Esophagus squamous epithelium (tissue), 5 donors: ENCODE measurements at regions not wholly inside any gene's neighbourhood (a gene's known extent, or its start where the extent isn't known, plus 50 kb on each side); places are given as distances from the start of the nearest gene placed in this dataset.

Experiments
- DNase-seq: peaks from one replicate; lab custom pipeline; 2025; lab: John Stamatoyannopoulos, UW
- H3K27ac ChIP-seq, 4 donors: fragments of 200-600 bp; sonication (generic); one replicate each; pipeline ENCODE4 v1.5.1; 2016 to 2019; ENCODE audit warnings: mild to moderate bottlenecking in 1 of 4
- H3K27me3 ChIP-seq, 4 donors: fragments of 200-600 bp; sonication (generic); 1 replicate in 3 of 4; 2 replicates in 1 of 4; pipeline versions ENCODE4 v1.5.1 to v1.6.0; 2017 to 2021; ENCODE audit warnings: antibody characterized with exemption in 1 of 4
- H3K36me3 ChIP-seq, 3 donors: fragments of 200-600 bp; sonication (generic); one replicate each; pipeline ENCODE4 v1.5.1; 2016 to 2019
- H3K4me1 ChIP-seq, 3 donors: fragments of 200-600 bp; sonication (generic); one replicate each; pipeline ENCODE4 v1.5.1; 2017 to 2019
- H3K4me3 ChIP-seq, 4 donors: fragments of 200-600 bp; sonication (generic); 1 replicate in 3 of 4; 2 replicates in 1 of 4; pipeline ENCODE4 v1.5.1; 2016 to 2019; ENCODE audit warnings: mild to moderate bottlenecking in 2 of 4, moderate library complexity in 1 of 4
- H3K9me3 ChIP-seq, 3 donors: fragments of 200-600 bp; sonication (generic); one replicate each; pipeline ENCODE4 v1.5.1; 2016 to 2019
- POLR2A ChIP-seq, 4 donors: fragments of 450-650 bp; IDR thresholded peaks; one replicate each; pipeline ENCODE4 v1.6.1; 2017; ENCODE audit warnings: antibody characterized with exemption in 4 of 4, mild to moderate bottlenecking in 4 of 4, moderate library complexity in 3 of 4
- WGBS, 2 donors: methylation state at CpG; one replicate each; pipeline ENCODE4 v1.1.5; 2018; 5-methylcytosine and 5-hydroxymethylcytosine counted together
- intact Hi-C: fragments of 100-400 bp; cut with DNase I; formaldehyde crosslinking; loops from one replicate; pipeline ENCODE4 v1.15.0; 2022
- TF ChIP-seq, protein P1 (sequence below), 6 experiments: fragments of 450-650 bp in 4 of 6; fragments of 200-600 bp in 2 of 6; sonication (generic) in 2 of 6; IDR thresholded peaks; one replicate each; pipeline ENCODE4 v1.5.1; 2016 to 2019; ENCODE audit warnings: antibody characterized with exemption in 6 of 6, mild to moderate bottlenecking in 4 of 6, moderate library complexity in 4 of 6
- donor health status: DM: yes; HTN: yes; CAD: no.

DNA sequence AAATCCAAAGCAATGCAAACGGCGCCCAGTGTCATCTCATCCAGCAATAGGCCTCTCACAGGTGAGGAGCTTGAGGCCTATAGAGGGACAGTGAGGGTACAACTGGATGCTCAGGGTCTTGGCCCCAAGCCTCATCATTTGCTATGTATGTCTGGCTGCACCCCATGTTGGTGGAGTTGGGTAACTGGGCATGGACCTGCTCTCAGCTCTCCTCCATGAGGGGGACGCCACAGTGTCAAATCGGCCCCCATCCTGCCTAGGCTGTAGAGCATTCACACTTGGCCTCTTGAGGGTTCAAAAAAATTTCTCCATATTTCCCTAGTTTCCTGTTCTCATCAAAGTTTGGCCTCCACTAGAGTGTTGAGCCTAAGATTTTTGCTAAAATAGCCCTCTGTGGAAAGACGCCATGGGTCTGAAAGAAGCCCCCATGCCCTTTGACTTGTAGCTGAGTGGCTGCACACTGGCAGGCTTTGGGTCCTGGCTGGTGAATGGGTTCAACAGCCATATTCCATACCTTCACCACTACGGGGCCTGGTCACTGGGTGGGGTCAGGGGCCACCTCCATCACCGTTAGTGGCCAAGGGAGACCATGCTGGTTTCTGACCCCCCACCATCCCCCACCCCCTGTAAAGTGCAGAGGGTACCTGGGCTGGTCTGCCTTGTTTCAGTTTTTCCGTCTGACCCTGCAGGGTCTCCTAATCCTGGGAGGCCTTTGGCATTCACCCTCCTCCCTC, 132.3 kb upstream of the TBX20 start:
- TF ChIP-seq, protein P1, sequence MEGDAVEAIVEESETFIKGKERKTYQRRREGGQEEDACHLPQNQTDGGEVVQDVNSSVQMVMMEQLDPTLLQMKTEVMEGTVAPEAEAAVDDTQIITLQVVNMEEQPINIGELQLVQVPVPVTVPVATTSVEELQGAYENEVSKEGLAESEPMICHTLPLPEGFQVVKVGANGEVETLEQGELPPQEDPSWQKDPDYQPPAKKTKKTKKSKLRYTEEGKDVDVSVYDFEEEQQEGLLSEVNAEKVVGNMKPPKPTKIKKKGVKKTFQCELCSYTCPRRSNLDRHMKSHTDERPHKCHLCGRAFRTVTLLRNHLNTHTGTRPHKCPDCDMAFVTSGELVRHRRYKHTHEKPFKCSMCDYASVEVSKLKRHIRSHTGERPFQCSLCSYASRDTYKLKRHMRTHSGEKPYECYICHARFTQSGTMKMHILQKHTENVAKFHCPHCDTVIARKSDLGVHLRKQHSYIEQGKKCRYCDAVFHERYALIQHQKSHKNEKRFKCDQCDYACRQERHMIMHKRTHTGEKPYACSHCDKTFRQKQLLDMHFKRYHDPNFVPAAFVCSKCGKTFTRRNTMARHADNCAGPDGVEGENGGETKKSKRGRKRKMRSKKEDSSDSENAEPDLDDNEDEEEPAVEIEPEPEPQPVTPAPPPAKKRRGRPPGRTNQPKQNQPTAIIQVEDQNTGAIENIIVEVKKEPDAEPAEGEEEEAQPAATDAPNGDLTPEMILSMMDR (IDR thresholded peaks at IDR 0.05): no peak
- no peak for TF ChIP-seq POLR2A (IDR thresholded peaks at IDR 0.05)
- no peak overlapping the region for H3K4me3 ChIP-seq
- WGBS, 2 donors: 76 to 91% methylated on average over 6 to 7 of the region's 8 CpGs
- no peaks in the 10 kb centered on the region for H3K9me3 ChIP-seq
- no peak for DNase-seq
- H3K27me3 ChIP-seq: no peaks in the 10 kb centered on the region
- H3K36me3 ChIP-seq: no peaks in the 10 kb centered on the region
- peaks cover 0 to 3% (median 0%) of the 10 kb centered on the region in 3 donors for H3K4me1 ChIP-seq
- intact Hi-C loops: no loop called here
- H3K27ac ChIP-seq: no peak overlapping the region

DNA sequence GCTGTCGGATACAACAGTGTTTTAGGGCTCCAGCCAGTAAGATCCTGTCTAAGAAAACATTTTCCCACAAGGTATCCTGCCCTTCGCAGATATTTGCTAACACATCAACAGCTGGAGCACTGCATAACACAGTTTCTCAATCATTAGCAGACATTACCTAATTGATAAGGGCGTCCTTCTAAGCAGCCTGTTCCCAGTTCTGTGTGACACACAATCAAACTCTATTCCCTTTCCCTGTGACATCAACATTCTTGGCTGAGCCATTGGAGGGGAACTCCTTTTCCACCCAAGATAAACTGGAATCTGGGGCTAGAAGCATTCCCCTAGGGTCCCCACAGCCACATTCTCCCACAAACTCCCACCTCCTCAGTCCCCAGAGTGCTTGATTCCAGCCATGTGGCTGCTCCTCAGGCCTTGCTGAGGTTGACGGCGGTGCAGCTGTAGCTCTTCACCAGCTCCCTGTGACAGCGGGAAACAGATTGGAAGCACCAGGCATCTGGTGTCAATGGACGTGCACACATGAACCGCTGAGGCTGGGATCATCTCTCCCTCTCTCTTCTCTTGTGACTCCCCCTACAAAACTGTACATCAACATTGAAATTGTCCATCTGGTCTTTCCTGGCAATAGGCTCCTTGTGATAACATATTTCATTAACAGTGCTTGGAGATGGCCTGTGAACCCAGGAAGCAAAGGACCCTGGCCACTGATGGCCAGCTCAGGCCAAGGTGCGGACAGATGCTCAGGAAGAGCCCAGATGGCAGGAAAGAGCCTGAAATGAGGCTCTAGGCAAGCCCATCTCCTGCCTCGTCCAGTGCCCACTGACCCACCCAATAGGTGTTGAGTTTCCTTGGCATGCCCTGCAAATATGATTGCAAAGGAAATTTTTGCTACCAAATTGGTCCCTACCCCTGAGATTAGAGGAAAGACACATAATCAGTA, 131.1 kb upstream of the TBX20 start:
- H3K4me3 ChIP-seq: no peak overlapping the region
- no peak overlapping the region for H3K27ac ChIP-seq
- no peaks in the 10 kb centered on the region for H3K27me3 ChIP-seq
- no peaks in the 10 kb centered on the region for H3K36me3 ChIP-seq
- DNase-seq: no peak
- H3K9me3 ChIP-seq: no peaks in the 10 kb centered on the region
- TF ChIP-seq POLR2A (IDR thresholded peaks at IDR 0.05): no peak
- TF ChIP-seq, protein P1 (IDR thresholded peaks at IDR 0.05): no peak
- intact Hi-C loops: no loop called here
- 51 to 63% methylated on average over 8 to 10 of the region's 10 CpGs for WGBS, 2 donors
- H3K4me1 ChIP-seq: peaks cover 0 to 2% (median 0%) of the 10 kb centered on the region in 3 donors

- WGBS, 2 donors: 70 to 79% methylated on average over 5 to 6 of the region's 6 CpGs
Measured at GRCh38 chr7:35380739-35381224, 126.9 kb upstream of the TBX20 start.

GRCh38 chr7:35379481-35379880, 125.6 kb upstream of the TBX20 start:
- Histone ChIP-seq H3K27ac (no peak overlapping the region), H3K4me3 (no peak overlapping the region), H3K27me3 (peaks cover 0 to 6% (median 0%) of the 10 kb centered on the region in 4 donors), H3K4me1 (no peaks in the 10 kb centered on the region), H3K36me3 (no peaks in the 10 kb centered on the region), H3K9me3 (no peaks in the 10 kb centered on the region)
- DNase-seq: no peak
- TF ChIP-seq POLR2A (IDR thresholded peaks at IDR 0.05): no peak
- TF ChIP-seq, protein P1 (IDR thresholded peaks at IDR 0.05): no peak
- intact Hi-C loops: no loop called here
- WGBS, 2 donors: 71 to 75% methylated on average over 3 of the region's 3 CpGs

More at GRCh38 chr7:35380739-35381224, 126.9 kb upstream of the TBX20 start:
- H3K36me3 ChIP-seq: no peaks in the 10 kb centered on the region
- no peaks in the 10 kb centered on the region for H3K9me3 ChIP-seq
- no peak for TF ChIP-seq POLR2A (IDR thresholded peaks at IDR 0.05)
- intact Hi-C loops: no loop called here
- no peak overlapping the region for H3K27ac ChIP-seq
- no peak overlapping the region for H3K4me3 ChIP-seq
- DNase-seq: no peak
- peaks cover 0 to 6% (median 0%) of the 10 kb centered on the region in 4 donors for H3K27me3 ChIP-seq
- H3K4me1 ChIP-seq: no peaks in the 10 kb centered on the region

DNA sequence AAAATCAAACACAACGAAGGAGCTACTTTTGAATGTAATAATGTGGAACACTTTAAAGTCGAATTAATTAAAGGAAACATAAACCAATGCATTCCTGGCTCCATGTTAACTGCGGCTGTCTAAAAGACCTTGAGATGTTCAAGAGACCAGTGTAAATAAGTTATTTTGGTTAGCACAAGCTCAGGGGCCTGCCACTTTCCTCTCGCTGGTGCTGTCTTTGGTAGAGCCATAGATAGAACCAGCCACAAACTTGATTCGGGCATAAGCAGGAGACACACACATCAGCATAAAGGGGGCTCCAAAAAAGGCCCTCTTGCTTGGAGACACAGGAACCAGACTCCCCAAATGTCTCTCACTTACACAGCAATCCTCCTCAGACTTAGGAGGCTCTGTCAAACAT, 121.6 kb upstream of the TBX20 start:
- TF ChIP-seq, protein P1 (IDR thresholded peaks at IDR 0.05): no peak
- TF ChIP-seq POLR2A (IDR thresholded peaks at IDR 0.05): no peak
- WGBS, 2 donors: 68 to 77% methylated on average over 4 to 5 of the region's 5 CpGs
- intact Hi-C loops: no loop called here
- H3K4me1 ChIP-seq: no peaks in the 10 kb centered on the region
- no peak for DNase-seq
- no peaks in the 10 kb centered on the region for H3K36me3 ChIP-seq
- no peak overlapping the region for H3K27ac ChIP-seq
- H3K9me3 ChIP-seq: no peaks in the 10 kb centered on the region
- peaks cover 0 to 6% (median 0%) of the 10 kb centered on the region in 4 donors for H3K27me3 ChIP-seq
- H3K4me3 ChIP-seq: no peak overlapping the region
